ENCODE measurements at regions not wholly inside any gene's neighbourhood (a gene's known extent, or its start where the extent isn't known, plus 50 kb on each side); places are given as distances from the start of the nearest gene placed in this dataset.
"Not testable (repeated sequence)": the region's sequence is repeated elsewhere in the genome, so short reads cannot be mapped to it uniquely, and the experiment has no call there.

GRCh38 chr9:2531481-2531880 lies 90.1 kb upstream of the VLDLR start:
- Histone ChIP-seq H3K36me3 (ENCODE audit: insufficient read depth, low read length) (no peaks in the 10 kb centered on the region), H3K27ac (ENCODE audit: low read depth, low read length) (no peak overlapping the region), H3K4me2 (ENCODE audit: insufficient read depth, low read length) (no peak overlapping the region), H3K79me2 (ENCODE audit: insufficient read depth, low read length) (no peaks in the 10 kb centered on the region), H3K27me3 (ENCODE audit: insufficient read depth, low read length) (no peaks in the 10 kb centered on the region), H3K4me1 (ENCODE audit: insufficient read depth, low read length) (no peaks in the 10 kb centered on the region), H4K20me1 (ENCODE audit: insufficient read depth, low read length) (no peaks in the 10 kb centered on the region), H3K9me3 (ENCODE audit: low read depth, low read length) (no peaks in the 10 kb centered on the region), H3K4me3 (ENCODE audit: insufficient read depth, low read length) (no peak overlapping the region), H2AFZ (ENCODE audit: low read length) (no peak overlapping the region)
- TF ChIP-seq CTCF (IDR thresholded peaks at IDR 0.05; ENCODE audit: extremely low read depth, low read depth, low read length) = no peak
- DNase-seq (ENCODE audit: insufficient read length, low spot score, missing footprints) = no peak

GRCh38 chr9:2536511-2536910 lies 85.1 kb upstream of the VLDLR start:
- H3K9me3 ChIP-seq (ENCODE audit: low read depth, low read length) = no peaks in the 10 kb centered on the region
- no peak overlapping the region for H3K4me3 ChIP-seq (ENCODE audit: insufficient read depth, low read length)
- no peak for DNase-seq (ENCODE audit: insufficient read length, low spot score, missing footprints)
- no peaks in the 10 kb centered on the region for H4K20me1 ChIP-seq (ENCODE audit: insufficient read depth, low read length)
- H3K27me3 ChIP-seq (ENCODE audit: insufficient read depth, low read length) = no peaks in the 10 kb centered on the region
- TF ChIP-seq CTCF (IDR thresholded peaks at IDR 0.05; ENCODE audit: extremely low read depth, low read depth, low read length) = no peak
- no peak overlapping the region for H3K4me2 ChIP-seq (ENCODE audit: insufficient read depth, low read length)
- H3K4me1 ChIP-seq (ENCODE audit: insufficient read depth, low read length) = no peaks in the 10 kb centered on the region
- no peaks in the 10 kb centered on the region for H3K79me2 ChIP-seq (ENCODE audit: insufficient read depth, low read length)
- H2AFZ ChIP-seq (ENCODE audit: low read length) = no peak overlapping the region
- H3K36me3 ChIP-seq (ENCODE audit: insufficient read depth, low read length) = no peaks in the 10 kb centered on the region
- H3K27ac ChIP-seq (ENCODE audit: low read depth, low read length) = no peak overlapping the region

- Histone ChIP-seq H3K4me3 (ENCODE audit: insufficient read depth, low read length) (no peak overlapping the region), H3K36me3 (ENCODE audit: insufficient read depth, low read length) (no peaks in the 10 kb centered on the region), H3K27ac (ENCODE audit: low read depth, low read length) (no peak overlapping the region), H3K27me3 (ENCODE audit: insufficient read depth, low read length) (peaks cover 2% of the 10 kb centered on the region), H3K79me2 (ENCODE audit: insufficient read depth, low read length) (no peaks in the 10 kb centered on the region), H4K20me1 (ENCODE audit: insufficient read depth, low read length) (no peaks in the 10 kb centered on the region), H2AFZ (ENCODE audit: low read length) (no peak overlapping the region), H3K4me1 (ENCODE audit: insufficient read depth, low read length) (no peaks in the 10 kb centered on the region), H3K4me2 (ENCODE audit: insufficient read depth, low read length) (no peak overlapping the region), H3K9me3 (ENCODE audit: low read depth, low read length) (no peaks in the 10 kb centered on the region)
- TF ChIP-seq CTCF (IDR thresholded peaks at IDR 0.05; ENCODE audit: extremely low read depth, low read depth, low read length) = no peak
- no peak for DNase-seq (ENCODE audit: insufficient read length, low spot score, missing footprints)
These were observed 75.6 kb upstream of the VLDLR start for GRCh38 chr9:2545881-2546490.

- H3K36me3 ChIP-seq (ENCODE audit: insufficient read depth, low read length); DNase-seq (ENCODE audit: insufficient read length, low spot score, missing footprints); H4K20me1 ChIP-seq (ENCODE audit: insufficient read depth, low read length); H2AFZ ChIP-seq (ENCODE audit: low read length); H3K9me3 ChIP-seq (ENCODE audit: low read depth, low read length); H3K4me2 ChIP-seq (ENCODE audit: insufficient read depth, low read length); H3K4me3 ChIP-seq (ENCODE audit: insufficient read depth, low read length); H3K79me2 ChIP-seq (ENCODE audit: insufficient read depth, low read length); H3K27me3 ChIP-seq (ENCODE audit: insufficient read depth, low read length); H3K27ac ChIP-seq (ENCODE audit: low read depth, low read length): not testable (repeated sequence)
- peaks cover 19% of the 10 kb centered on the region for H3K4me1 ChIP-seq (ENCODE audit: insufficient read depth, low read length)
These were observed 65.5 kb upstream of the VLDLR start for GRCh38 chr9:2555899-2556600.
